SIG-M5 treated with dmso at 0.1 percent for 504 hours (cell line): ENCODE measurements at regions not wholly inside any gene's neighbourhood (a gene's known extent, or its start where the extent isn't known, plus 50 kb on each side); places are given as distances from the start of the nearest gene placed in this dataset.

Source experiments
- DNase-seq: peaks from one replicate; lab custom pipeline; 2025; ENCODE audit not compliant: unreplicated experiment; lab: John Stamatoyannopoulos, UW

DNA sequence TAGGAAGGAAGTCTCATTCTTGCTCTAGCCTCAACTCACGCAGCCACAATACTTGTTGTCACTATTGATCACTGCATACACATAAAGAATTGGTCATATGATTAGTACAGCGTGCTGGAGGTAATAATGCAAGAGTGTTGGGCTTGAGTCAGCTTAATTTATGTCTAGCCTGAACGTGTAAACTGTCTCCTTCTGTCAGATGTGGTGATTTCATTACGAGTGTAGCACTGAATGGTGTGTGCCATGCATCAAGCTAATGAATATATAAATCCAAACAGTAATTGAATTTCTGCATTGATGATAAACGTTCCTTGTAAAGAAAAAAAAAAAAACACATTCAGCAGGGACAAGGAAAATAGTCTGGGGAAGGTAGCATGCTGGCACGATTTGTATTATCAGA, 396.2 kb upstream of the RAG2 start:
- no peak for DNase-seq

DNA sequence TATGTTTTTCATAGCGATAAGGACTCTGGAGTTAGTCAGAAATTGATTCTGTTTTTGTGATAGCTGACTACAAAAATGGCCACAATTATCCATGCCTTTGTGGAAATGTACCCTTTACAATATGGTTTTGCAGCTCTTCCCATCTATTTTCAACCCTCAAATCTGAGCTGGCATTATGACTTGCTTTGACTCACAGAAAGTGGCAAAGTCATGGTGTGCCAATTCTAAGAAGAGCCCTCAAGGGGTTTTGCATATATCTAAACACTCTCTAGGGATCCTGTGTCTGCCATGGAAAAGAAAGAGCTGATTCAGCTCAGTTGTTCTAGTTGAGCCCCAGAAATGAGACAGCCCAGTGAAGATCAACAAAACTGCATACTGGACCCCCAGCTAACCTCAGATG, 390.5 kb upstream of the RAG2 start:
- no peak for DNase-seq

DNA sequence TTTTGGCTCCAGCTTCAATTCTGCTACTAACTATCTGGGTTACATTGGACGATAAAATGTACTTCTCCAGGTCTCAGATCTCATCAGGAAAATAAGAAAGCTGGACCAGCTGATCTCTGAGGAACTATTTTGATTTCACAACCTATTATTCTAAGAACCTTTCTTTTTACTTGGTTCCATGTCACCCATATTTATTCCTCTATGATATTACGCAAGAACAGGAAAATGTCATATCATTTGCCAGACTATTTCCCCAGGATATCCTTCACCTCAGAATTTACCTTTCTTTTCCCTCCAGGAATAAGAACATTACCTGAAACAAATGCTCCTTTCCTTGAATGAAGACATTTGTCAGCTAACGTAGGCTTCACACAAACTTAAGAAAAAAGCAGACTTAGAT, 387.5 kb upstream of the RAG2 start:
- no peak for DNase-seq

DNA sequence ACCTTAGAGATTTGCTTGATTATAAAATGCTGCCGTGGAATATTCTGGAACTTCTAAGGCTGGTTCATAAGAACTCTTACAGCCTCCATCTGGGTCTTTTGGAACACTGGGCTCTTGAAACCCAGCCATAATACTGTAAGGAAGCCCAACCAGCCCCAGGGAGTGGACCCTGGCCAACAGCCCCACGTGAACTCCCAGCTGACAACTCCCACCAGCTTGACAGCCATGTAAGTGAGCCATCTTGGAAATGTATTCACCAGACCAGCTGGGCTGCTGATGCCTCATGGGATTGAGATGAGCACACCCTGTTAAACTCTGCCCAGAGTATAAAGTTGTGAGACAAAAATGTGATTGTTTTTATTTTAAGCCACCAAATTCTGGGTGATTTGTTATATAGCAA, 378.7 kb upstream of the RAG2 start:
- DNase-seq = no peak

DNA sequence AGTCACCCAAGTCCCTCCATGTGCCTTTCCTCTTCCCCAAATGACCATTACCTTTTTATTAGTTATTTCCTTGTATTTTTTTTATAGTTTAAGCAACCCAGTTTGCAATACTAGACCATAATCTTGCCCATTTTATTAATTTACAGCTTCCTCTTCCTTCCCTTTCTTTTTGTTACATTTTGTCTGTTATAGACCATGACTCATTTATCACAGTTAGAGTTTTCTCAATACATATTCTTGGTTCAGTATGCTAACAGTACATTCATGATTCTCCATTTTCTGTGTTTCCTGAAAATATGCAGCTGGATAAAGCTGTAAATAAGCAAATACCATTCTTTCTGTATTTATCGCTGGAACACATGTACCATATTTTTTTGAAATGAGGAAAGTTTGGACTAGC, 376.7 kb upstream of the RAG2 start:
- no peak for DNase-seq

DNA sequence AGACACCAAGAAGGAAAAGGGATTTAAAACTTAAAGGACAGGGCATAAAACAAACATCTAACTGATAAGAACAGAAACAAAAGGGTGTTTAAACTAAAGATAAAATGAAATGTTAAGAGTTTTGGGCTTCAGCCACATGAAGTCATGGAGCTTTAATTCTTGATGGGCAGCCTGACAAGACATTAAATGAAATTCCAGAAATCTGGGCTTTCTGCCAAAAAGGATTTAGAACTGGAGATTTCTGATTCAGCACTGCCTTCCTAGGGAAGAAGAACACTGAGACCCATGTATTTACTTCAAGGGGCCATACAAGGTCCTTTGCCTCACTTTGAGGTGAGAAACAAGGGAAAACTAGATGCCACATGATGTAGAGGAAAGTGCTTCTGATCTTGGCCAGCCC, 355.9 kb upstream of the RAG2 start:
- DNase-seq = no peak

DNA sequence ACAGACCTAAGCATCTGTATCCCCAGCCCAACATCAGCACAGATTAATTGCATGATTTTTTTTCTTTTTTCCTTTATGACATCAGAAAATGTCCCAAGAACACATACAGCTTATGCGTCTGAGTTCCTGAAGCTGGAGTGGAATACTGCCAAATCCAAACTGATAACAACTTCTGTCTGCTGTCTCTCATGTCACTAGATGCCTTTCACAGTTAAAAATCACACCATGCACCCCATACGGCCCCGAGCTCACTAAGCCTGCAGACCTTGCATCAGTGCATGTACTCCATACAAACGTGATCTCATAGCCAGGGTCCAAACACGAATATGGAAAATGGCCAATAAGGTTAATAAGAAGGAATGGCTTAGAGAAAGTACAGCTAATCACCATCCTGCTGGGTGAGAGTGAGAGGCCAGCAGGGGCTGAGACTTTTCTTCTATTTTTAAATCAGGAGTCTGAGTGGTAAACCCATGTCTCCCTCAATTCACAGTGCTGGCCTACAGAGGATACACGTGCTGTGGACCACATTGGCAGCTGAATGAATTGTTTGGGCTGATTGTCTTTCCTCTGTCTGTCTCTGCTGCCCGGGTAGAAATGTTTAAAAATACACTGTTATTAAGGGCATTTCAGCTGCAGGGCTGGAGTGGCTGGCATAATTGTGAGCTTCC, 350.6 kb upstream of the RAG2 start:
- DNase-seq = no peak

DNA sequence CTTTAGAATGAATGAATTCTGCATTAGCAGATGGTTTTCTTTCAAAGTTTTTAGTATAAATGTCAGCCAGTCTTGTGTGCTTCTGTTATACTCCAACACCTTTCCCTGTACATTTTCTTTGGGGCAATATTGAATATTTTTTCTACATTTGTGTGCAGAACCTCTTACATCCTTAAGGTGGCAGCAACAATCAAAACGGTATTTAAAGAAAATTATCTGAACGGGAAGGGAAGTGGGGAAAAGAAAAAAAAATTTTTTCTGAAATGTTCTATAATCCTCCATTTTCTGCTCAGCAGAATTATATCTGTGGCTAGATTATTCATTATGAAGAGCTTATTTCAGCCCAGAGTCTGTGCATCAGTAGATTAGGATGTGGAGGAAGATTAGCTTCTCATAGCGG, 347.3 kb upstream of the RAG2 start:
- DNase-seq = peak; percentile 5

DNA sequence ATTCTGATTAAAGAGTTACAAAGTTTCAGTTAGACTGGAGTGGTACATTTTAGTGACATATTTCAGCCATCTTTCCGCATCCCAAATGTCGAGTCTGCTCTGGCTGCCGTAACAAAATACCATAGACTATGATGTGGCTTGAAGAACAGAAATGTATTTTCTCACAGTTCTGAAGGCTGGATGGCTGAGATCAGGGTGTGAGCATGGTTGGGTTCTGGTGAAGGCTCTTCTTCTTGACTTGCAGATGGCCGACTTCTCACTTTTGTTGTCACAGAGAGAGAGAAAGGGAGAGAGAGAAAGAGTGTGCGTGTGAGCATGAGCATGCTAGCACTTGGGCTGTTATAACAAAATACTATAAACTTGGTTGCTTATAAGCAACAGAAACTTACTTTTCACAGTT, 335.4 kb upstream of the RAG2 start:
- DNase-seq = no peak

DNA sequence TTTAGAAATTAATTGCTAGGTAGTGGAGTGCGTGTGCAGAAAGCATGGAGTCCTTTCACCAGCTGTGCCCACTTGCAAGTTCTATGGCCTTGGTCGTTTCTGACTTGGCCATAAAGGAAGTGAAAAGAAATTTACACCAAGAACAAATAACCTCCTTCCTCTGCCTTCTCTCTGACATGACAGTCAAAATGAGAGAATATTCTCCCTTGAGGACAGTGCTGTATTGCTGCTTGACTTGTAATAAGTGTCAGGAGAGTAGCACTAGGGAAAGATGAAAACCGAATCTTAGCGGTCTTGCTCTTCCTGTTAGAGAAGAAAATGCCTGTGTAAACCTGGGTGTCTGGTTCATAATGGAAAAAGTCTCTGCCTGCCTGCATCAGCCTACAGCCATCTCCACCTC, 333.1 kb upstream of the RAG2 start:
- DNase-seq = no peak

DNA sequence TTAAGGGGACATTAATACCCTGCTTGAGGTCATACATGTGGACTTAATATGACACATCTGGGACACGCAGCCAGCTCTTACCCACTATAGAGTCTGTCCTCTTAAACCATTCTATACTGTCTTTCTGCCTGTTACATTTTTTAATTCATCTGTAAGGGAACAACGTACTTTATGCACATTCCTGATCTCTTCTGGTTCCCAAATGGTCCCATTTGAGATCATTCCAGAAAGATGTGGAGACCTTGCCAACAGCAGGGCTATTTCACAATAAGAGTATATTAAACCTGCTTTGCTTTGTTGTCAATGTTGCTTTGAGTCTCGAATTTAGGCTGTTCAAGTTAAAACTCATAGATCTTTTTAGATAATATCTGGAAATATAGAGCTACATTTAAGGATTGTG, 332.2 kb upstream of the RAG2 start:
- DNase-seq = no peak

DNA sequence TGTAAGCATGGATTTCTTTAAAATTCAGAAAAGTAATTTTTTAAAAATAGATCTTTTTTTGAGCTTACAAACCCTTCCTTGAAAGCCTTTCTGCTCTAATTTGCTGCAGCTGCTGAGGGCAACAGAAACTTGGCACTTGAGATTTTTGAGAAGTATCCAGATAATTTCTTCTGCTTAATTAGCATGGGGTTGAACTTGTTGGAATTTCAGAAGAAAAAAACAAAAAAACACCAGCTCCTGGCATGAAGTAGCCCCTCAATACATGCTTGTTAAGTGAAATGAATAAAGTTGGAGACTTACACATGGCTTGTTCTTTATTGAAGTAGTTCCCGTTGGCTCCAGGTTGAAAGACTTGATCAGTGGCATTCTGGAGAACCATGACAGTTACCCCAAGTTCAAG, 331.4 kb upstream of the RAG2 start:
- DNase-seq = no peak

DNA sequence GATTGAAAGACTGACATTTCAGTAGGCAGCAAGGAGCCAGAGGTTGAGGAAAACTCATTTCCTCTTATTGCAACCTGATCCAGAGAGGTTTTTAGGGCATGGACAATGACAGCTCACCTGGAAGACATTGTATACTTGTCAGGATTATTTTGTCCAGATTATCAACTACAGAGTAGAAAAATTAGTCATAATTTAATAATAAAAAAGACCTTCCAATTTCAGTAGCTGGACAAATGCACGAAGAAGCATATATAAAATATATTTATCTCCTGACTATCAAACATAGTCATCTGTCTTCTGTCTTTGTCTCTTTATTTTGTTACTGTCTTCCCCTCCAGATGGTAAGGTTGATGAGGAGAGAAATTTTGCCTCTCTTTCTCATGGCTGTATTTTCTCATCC, 330.6 kb upstream of the RAG2 start:
- DNase-seq = no peak

DNA sequence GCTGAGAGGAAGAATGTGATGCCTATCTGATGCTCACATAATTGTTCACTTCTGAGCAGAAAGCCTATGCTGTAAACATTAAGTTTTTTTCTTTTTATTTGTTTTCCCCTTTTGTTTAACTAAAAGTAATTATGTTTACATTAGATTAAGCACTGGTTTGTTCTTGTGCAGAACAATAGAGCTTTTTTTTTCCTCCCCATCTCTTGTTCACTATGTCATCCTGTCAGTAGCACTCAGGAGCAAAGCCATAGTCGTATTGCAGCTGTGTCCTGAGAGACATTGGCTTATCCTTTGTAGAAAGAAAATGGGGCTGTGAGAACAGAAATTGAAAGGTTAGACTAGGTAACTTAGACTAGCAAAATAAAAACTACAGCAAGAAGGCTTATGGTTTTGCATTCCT, 301.8 kb upstream of the RAG2 start:
- no peak for DNase-seq

DNA sequence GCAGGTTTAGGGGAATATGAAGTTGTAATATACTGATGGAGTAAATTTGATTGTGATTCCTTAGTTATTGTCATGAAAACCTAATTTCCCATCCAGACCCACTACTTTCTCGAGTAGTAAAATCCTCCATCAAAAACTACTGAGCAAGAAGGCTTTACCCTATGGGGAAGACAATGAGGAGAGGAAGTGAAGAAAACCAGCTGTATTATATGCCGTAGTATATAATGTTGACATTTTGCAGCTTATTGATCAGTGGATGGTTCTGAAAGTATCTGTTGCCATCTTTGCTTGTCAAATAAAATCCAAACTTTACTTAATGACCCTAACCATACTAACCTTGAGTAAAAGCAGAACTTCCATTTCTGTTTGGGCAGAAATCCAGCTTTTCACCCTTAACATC, 292.8 kb upstream of the RAG2 start:
- DNase-seq = no peak

DNA sequence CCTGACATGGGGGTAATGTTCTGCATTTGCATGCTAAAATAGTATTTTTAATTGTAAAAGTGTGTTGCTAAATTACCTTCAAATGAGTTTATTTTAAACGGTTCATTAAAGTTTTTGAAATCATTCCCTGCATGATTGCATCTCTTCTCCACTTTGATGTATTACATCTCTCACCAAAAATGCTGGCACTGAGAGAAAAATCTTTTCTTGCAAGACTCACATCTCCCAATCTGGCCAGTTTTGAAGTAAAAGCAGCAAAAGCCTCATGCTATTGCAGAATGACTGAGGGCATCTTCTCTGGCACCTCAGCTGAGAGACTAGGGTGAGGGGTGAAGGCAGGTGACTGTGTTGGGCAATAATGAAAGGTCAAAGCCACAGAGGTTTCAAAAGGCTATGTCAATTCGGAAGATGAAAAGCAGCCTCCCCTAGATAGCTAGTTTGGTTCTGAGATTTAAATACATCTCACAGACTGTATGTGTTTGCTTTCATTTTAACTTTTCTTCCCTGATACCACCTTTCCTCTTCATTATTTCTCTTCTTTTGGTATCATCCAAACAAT, 292.2 kb upstream of the RAG2 start:
- DNase-seq = no peak

DNA sequence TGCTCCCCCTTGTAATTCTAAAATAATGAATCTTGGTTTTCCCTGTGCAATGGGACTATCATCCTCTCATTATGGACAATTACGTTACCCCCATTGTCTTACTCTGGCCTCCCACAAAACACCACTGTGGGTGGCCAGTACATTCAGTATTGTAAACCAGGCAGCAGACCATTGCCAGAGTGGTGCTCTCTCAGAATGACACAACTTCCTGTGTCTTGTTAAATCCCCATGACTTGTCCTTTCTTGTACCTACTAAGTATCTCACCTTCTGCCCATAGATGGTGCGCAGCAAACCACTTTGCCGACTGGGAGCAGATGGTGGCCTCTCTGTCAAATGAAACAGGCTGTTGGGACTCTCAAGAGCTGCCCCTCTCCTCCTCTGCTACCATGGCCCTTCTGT, 287.1 kb upstream of the RAG2 start:
- DNase-seq = no peak

DNA sequence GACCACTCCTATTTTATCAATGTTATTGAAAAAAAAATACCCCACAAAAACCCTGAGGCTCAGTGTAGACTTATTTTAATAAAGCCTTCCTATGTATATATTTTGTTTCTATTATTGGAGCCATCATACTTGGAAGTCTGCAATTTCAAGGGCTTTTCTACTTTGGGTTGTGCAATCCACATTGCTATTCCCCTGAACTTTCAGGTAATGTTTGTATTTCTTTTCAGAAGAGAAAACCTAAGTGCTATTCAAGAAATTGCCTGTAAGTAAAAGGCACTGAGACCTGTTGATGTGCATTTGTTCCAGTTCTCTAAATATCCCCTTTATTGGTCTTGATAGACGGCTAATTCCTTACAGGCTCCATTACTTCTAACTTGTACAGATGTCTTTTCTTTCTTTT, 280.7 kb upstream of the RAG2 start:
- DNase-seq = no peak

DNA sequence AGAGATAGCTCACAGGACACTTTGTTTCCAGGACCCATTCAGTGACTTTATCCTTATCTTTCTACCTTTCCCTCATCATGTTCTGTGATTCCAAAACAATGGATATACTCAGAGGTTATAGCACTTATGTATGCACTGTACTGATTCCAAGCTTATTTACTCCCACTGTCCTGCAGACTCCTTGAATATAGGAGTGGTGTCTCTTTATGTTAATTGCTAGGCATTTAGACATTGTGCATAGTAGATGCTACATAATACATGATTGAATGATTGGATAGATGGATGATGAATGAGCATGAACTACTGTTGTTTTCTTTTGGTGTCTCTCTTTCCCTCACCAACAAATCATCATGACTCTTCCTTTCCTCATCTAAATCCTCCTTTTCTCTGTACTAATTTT, 279.1 kb upstream of the RAG2 start:
- DNase-seq = no peak

DNA sequence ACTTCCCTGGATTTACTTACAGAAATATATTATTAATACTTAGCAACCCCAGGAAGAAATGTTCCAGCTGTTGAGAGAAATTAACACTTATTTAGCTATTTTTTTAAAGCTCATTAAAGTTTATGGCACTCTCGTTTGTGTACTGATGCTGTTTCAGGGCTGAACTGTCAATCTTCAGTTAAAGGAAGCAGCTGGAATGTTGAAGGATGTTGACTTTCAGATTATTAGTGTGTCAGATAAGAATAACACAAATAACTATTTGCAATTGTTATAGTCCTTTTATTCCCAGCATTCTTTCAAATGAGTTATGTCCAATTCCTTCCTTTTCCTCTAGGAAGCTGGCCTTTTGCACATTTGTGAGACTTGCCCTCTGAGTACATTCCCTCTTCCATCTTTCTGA, 278.2 kb upstream of the RAG2 start:
- no peak for DNase-seq

DNA sequence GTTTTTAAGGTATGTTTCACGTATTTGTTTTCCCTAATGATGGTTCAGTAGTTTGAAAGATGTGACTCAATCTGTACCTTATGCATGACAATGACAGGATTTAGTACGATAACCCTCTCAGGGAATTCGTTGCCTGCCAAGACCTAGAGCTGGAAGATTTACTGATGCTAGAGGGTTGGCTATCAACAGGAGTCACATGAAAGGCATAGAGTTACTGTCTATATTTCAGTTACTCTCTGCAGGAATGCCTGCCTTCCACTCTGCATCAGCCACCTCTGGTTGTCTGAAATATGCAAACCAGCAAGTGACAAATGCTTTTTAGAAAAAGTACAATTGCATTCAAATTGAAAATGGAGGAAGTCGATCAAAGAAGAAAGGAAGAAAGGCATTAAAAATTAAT, 276.3 kb upstream of the RAG2 start:
- DNase-seq = no peak

DNA sequence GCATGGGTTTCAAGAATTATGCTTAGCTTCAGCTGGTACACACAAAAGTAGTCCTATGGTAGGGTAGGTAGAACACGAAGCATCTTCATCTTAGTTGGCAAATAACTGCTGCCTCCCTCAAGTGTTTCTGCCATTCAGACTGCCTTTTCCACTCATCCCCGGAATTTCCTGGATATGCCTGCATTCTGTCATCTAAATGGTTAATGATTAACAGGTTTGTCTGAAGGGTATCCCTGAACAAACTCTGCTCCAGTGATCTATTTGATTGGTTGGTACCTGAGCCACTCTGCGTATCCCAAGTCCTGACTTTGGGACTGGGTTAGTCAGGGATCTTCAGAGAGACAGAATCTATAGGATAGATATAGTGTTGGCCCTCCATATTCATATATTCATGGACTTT, 272.3 kb upstream of the RAG2 start:
- no peak for DNase-seq

DNA sequence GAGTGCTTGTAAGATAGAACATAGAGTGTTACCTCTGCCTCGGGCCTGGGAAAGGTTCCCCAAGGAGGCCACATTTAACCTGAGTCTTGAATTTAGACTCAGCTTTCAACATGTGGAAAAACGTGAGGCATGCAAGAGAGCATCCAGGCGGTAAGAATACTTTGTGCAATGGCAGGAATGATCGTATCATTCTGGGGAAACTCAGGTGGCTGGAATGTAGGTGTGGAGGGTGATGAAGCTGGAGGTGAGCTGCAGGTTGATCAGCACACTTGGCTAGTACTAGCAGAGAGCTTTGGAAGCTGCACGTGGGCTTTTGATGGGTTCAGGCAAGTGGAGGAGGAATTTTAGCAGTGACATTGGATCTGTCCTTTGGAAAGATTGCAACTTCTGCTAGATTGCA, 270.3 kb upstream of the RAG2 start:
- no peak for DNase-seq

DNA sequence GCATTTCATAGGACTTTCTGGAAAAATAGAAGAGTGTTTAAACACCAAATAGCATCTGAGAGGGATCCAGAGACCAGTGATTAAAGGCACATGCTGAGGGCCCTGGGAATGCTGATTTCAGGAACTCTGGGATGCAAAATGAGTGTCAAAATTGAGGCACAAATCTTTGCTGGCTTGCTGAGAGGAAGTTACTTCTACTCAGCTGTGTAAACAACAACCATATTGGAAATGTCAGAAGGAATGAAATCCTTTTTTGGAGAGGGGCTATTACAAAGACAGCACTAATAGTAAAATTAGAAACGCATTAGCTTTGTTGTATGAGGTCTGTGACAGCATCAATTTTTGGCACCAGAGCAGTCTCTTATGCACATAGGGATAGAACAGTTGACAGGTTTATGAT, 267.8 kb upstream of the RAG2 start:
- DNase-seq = no peak
